Esophagus squamous epithelium (tissue), 5 donors: ENCODE measurements at regions not wholly inside any gene's neighbourhood (a gene's known extent, or its start where the extent isn't known, plus 50 kb on each side); places are given as distances from the start of the nearest gene placed in this dataset.
"Not testable (repeated sequence)": the region's sequence is repeated elsewhere in the genome, so short reads cannot be mapped to it uniquely, and the experiment has no call there.

Experiments used
- DNase-seq: peaks from one replicate; lab custom pipeline; 2025; lab: John Stamatoyannopoulos, UW
- H3K27ac ChIP-seq, 4 donors: fragments of 200-600 bp; sonication (generic); one replicate each; pipeline ENCODE4 v1.5.1; 2016 to 2019; ENCODE audit warnings: mild to moderate bottlenecking in 1 of 4
- H3K27me3 ChIP-seq, 4 donors: fragments of 200-600 bp; sonication (generic); 1 replicate in 3 of 4; 2 replicates in 1 of 4; pipeline versions ENCODE4 v1.5.1 to v1.6.0; 2017 to 2021; ENCODE audit warnings: antibody characterized with exemption in 1 of 4
- H3K36me3 ChIP-seq, 3 donors: fragments of 200-600 bp; sonication (generic); one replicate each; pipeline ENCODE4 v1.5.1; 2016 to 2019
- H3K4me1 ChIP-seq, 3 donors: fragments of 200-600 bp; sonication (generic); one replicate each; pipeline ENCODE4 v1.5.1; 2017 to 2019
- H3K4me3 ChIP-seq, 4 donors: fragments of 200-600 bp; sonication (generic); 1 replicate in 3 of 4; 2 replicates in 1 of 4; pipeline ENCODE4 v1.5.1; 2016 to 2019; ENCODE audit warnings: mild to moderate bottlenecking in 2 of 4, moderate library complexity in 1 of 4
- H3K9me3 ChIP-seq, 3 donors: fragments of 200-600 bp; sonication (generic); one replicate each; pipeline ENCODE4 v1.5.1; 2016 to 2019
- POLR2A ChIP-seq, 4 donors: fragments of 450-650 bp; IDR thresholded peaks; one replicate each; pipeline ENCODE4 v1.6.1; 2017; ENCODE audit warnings: antibody characterized with exemption in 4 of 4, mild to moderate bottlenecking in 4 of 4, moderate library complexity in 3 of 4
- WGBS, 2 donors: methylation state at CpG; one replicate each; pipeline ENCODE4 v1.1.5; 2018; 5-methylcytosine and 5-hydroxymethylcytosine counted together
- intact Hi-C: fragments of 100-400 bp; cut with DNase I; formaldehyde crosslinking; loops from one replicate; pipeline ENCODE4 v1.15.0; 2022
- TF ChIP-seq, protein P1 (sequence below), 6 experiments: fragments of 450-650 bp in 4 of 6; fragments of 200-600 bp in 2 of 6; sonication (generic) in 2 of 6; IDR thresholded peaks; one replicate each; pipeline ENCODE4 v1.5.1; 2016 to 2019; ENCODE audit warnings: antibody characterized with exemption in 6 of 6, mild to moderate bottlenecking in 4 of 6, moderate library complexity in 4 of 6
- donor health status: DM: yes; HTN: yes; CAD: no.

DNA sequence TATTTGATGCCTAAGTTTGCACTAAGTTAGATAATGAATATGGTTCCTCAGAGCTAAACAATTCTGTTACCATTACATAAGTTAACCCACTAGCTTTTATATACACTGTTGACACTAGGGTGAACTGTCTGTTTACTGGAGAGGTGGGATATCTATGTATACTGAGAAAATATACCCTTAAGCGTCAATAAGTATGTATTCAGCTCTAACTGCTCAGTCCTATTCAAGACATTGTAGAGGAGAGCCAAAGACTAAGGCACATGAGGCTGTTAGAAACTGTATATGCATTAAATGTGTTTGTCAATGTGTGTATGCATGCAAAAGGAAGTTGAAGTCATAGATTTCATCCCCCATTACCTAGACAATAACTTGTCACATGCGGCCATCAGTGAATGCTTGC is 710.0 kb downstream of the TDRD15 start:
- no peak overlapping the region for H3K4me3 ChIP-seq
- intact Hi-C loops = no loop called here
- no peaks in the 10 kb centered on the region for H3K27me3 ChIP-seq
- no peak for TF ChIP-seq POLR2A (IDR thresholded peaks at IDR 0.05)
- TF ChIP-seq, protein P1, sequence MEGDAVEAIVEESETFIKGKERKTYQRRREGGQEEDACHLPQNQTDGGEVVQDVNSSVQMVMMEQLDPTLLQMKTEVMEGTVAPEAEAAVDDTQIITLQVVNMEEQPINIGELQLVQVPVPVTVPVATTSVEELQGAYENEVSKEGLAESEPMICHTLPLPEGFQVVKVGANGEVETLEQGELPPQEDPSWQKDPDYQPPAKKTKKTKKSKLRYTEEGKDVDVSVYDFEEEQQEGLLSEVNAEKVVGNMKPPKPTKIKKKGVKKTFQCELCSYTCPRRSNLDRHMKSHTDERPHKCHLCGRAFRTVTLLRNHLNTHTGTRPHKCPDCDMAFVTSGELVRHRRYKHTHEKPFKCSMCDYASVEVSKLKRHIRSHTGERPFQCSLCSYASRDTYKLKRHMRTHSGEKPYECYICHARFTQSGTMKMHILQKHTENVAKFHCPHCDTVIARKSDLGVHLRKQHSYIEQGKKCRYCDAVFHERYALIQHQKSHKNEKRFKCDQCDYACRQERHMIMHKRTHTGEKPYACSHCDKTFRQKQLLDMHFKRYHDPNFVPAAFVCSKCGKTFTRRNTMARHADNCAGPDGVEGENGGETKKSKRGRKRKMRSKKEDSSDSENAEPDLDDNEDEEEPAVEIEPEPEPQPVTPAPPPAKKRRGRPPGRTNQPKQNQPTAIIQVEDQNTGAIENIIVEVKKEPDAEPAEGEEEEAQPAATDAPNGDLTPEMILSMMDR (IDR thresholded peaks at IDR 0.05) = no peak
- H3K4me1 ChIP-seq = no peaks in the 10 kb centered on the region
- H3K36me3 ChIP-seq = no peaks in the 10 kb centered on the region
- H3K27ac ChIP-seq = no peak overlapping the region
- DNase-seq = no peak
- H3K9me3 ChIP-seq = no peaks in the 10 kb centered on the region
- 64 to 81% methylated on average over 2 of the region's 2 CpGs for WGBS, 2 donors

DNA sequence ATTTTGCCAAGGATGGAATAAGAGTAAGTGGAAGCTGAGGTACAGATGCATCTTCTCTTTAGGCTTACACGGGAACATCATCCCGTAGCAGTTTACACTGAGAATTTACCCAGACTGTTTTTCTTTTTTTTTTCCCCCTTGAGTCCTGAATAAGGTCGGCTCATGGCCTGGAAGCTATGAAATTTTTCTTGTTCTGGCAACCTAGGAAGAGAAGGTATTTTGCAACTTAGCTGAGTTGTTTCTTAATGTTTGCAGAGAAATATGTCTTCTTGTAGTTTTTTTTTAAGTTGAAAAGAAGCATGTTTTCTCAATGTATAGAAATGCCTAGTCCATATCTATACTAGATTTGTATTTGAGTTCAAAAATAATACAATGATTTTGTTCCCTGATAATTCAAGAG is 712.5 kb downstream of the TDRD15 start:
- H3K36me3 ChIP-seq = no peaks in the 10 kb centered on the region
- intact Hi-C loops = no loop called here

DNA sequence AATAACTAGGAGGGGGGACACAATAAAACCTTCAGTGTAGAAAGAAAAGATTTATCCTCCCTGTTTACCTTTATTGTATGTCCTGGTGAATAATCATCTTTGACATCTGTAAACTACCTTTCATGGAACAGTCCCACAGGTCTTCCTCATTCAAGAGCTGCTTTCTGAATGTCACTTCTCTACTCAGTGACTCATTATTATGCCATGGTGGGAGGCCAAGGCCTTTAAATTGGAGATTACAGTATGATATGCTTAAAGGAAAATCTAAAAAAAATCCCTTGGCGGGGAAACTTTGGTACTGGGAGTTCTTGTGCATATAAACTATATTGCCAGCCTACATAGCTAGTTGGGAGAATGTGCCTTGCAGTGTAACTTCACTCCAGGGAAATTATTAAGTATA is 713.0 kb downstream of the TDRD15 start:
- TF ChIP-seq, protein P1 (IDR thresholded peaks at IDR 0.05) = no peak
- no peak for TF ChIP-seq POLR2A (IDR thresholded peaks at IDR 0.05)
- H3K9me3 ChIP-seq = no peaks in the 10 kb centered on the region
- WGBS, 2 donors = 80 to 83% methylated on average over 1 of the region's 1 CpG
- no peak overlapping the region for H3K4me3 ChIP-seq
- no peaks in the 10 kb centered on the region for H3K36me3 ChIP-seq
- intact Hi-C loops = no loop called here
- no peaks in the 10 kb centered on the region for H3K27me3 ChIP-seq
- no peak for DNase-seq
- no peaks in the 10 kb centered on the region for H3K4me1 ChIP-seq
- H3K27ac ChIP-seq = no peak overlapping the region

More for the DNA sequence above, 712.5 kb downstream of the TDRD15 start:
- Histone ChIP-seq H3K4me1 (no peaks in the 10 kb centered on the region), H3K27me3 (no peaks in the 10 kb centered on the region), H3K4me3 (no peak overlapping the region), H3K9me3 (no peaks in the 10 kb centered on the region), H3K27ac (no peak overlapping the region)
- DNase-seq = no peak
- TF ChIP-seq, protein P1 (IDR thresholded peaks at IDR 0.05) = no peak
- TF ChIP-seq POLR2A (IDR thresholded peaks at IDR 0.05) = no peak
- 50 to 80% methylated on average over 3 of the region's 3 CpGs for WGBS, 2 donors

DNA sequence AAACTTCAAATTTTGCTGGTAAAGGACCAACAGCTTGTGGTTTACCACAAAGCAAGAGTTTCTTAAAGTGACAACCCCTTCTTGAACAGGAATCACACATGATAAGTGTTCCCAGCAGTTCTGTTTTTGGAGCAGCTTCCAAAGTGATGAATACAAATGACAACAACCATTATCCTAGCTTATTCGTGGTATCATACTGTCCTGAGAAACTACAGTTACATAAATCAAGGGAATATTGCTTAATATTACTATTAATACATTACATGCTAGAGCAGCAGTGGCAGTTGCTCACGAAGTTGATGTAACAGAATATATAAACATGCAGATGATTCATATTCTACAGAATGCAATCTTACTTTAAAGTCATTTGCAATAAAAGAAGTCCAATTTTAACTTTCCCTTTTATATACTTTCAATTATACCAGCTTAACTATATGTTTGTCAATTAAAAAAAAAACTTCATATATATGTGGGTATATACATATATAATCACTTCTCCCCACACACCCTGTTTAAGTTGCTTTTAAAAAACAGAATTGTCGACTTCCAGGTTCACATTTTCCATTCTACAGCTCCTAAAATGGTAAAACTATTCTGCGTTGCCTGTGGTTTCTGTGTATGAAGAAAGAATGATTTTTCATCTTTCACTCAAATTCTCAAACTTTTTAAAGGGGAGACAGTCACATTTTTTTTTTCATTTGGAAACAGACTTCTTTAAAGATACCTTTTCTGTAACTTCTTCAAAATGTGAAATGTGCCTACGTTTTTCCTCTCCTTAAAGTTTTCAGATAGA is 713.6 kb downstream of the TDRD15 start:
- no peaks in the 10 kb centered on the region for H3K27me3 ChIP-seq
- TF ChIP-seq, protein P1 (IDR thresholded peaks at IDR 0.05) = no peak
- TF ChIP-seq POLR2A (IDR thresholded peaks at IDR 0.05) = no peak
- H3K36me3 ChIP-seq = no peaks in the 10 kb centered on the region
- DNase-seq = no peak
- no peaks in the 10 kb centered on the region for H3K4me1 ChIP-seq
- intact Hi-C loops = no loop called here
- no peak overlapping the region for H3K4me3 ChIP-seq
- 38 to 43% methylated on average over 5 of the region's 5 CpGs for WGBS, 2 donors
- H3K9me3 ChIP-seq = no peaks in the 10 kb centered on the region
- H3K27ac ChIP-seq = no peak overlapping the region

DNA sequence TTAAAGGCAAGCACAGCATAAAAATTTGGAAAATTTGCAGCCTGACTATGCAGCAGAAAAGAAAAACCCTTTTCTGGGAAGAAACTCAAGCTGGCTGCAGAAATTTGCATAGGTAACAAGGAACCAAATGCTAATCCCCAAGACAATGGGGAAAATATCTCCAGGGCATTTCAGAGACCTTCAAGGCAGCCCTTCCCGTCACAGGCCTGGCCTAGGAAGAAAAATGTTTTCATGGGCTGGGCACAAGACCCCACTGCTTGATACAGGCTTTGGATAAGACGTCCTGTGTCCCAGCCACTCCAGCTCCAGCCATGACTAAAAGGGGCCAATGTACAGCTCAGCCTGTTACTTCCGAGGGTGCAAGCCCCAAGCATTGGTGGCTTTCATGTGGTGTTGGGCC is 717.6 kb downstream of the TDRD15 start:
- no peaks in the 10 kb centered on the region for H3K27me3 ChIP-seq
- H3K4me3 ChIP-seq = no peak overlapping the region
- TF ChIP-seq, protein P1 (IDR thresholded peaks at IDR 0.05) = no peak
- no peak for TF ChIP-seq POLR2A (IDR thresholded peaks at IDR 0.05)
- DNase-seq = no peak
- intact Hi-C loops = no loop called here
- H3K36me3 ChIP-seq = no peaks in the 10 kb centered on the region
- H3K4me1 ChIP-seq = no peaks in the 10 kb centered on the region
- H3K9me3 ChIP-seq = no peaks in the 10 kb centered on the region
- WGBS, 2 donors = 35 to 61% methylated on average over 2 of the region's 3 CpGs
- H3K27ac ChIP-seq = no peak overlapping the region

DNA sequence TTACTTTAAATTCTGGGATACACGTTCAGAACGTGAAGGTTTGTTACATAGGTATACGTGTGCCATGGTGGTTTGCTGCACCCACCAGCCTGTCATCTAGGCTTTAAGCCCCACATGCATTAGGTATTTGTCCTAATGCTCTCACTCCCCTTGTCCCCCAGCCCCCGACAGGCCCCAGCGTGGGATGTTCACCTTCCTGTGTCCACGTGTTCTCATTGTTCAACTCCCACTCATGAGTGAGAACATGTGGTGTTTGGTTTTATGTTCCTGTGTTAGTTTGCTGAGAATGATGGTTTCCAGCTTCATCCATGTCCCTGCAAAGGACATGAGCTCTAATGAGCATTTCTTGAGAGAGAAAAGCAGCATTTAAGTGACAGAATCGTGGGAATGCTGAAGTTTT is 726.6 kb downstream of the TDRD15 start:
- H3K4me1 ChIP-seq, intact Hi-C loops, H3K27me3 ChIP-seq, H3K4me3 ChIP-seq, H3K27ac ChIP-seq, H3K36me3 ChIP-seq, DNase-seq, H3K9me3 ChIP-seq: not testable (repeated sequence)
- 72 to 75% methylated on average over 7 of the region's 7 CpGs for WGBS, 2 donors
